Right cardiac atrium (tissue), 5 donors: ENCODE measurements at regions not wholly inside any gene's neighbourhood (a gene's known extent, or its start where the extent isn't known, plus 50 kb on each side); places are given as distances from the start of the nearest gene placed in this dataset.

Experiments
- ATAC-seq, 2 donors: fragments of 200-7000 bp; cut with Tn5 transposase; one replicate each; pipeline versions ENCODE4 v1.8.0 to v1.9.1; 2020; ENCODE audit warnings: moderate library complexity in 2 of 2, mild to moderate bottlenecking in 1 of 2
- DNase-seq, 3 donors: peaks; one replicate each; pipeline ENCODE4 v3.0.0-alpha.2; 2020
- H3K27ac ChIP-seq: one replicate; pipeline ENCODE4 v1.5.1; 2013; ENCODE audit warnings: mild to moderate bottlenecking, low read length, control low read depth, moderate library complexity
- H3K27me3 ChIP-seq: one replicate; pipeline ENCODE4 v1.6.1; 2013; ENCODE audit not compliant: control insufficient read depth, insufficient read depth
- H3K4me1 ChIP-seq: one replicate; pipeline ENCODE4 v1.6.1; 2013; ENCODE audit warnings: low read length; ENCODE audit not compliant: control insufficient read depth, insufficient read depth
- H3K4me3 ChIP-seq: one replicate; pipeline ENCODE4 v1.5.1; 2013; ENCODE audit warnings: low read length, control low read depth
- H3K9me3 ChIP-seq: one replicate; pipeline ENCODE4 v1.6.1; 2013; ENCODE audit warnings: low read length; ENCODE audit not compliant: control insufficient read depth
- WGBS: extraction: QIAGEN DNeasy Blood & Tissue Kit; methylation state at CpG from one replicate; pipeline ENCODE4 v1.1.7; 2013; 5-methylcytosine and 5-hydroxymethylcytosine counted together
- intact Hi-C, 4 donors: fragments of 100-400 bp; cut with DNase I; formaldehyde crosslinking; loops; one replicate each; pipeline versions ENCODE4 v1.11.0 to v1.14.0; 2022 to 2023
- donor health status: healthy with polysubstance abuse.
- donor health status: DM: no; HTN: yes; CAD: no.
- donor health status: DM: no; HTN: no; CAD: no.
- donor health status: DM: no; HTN: yes; CAD: no; lungs with severe emphysema.
- donor health status: DM: yes; HTN: yes; CAD: no.

DNA sequence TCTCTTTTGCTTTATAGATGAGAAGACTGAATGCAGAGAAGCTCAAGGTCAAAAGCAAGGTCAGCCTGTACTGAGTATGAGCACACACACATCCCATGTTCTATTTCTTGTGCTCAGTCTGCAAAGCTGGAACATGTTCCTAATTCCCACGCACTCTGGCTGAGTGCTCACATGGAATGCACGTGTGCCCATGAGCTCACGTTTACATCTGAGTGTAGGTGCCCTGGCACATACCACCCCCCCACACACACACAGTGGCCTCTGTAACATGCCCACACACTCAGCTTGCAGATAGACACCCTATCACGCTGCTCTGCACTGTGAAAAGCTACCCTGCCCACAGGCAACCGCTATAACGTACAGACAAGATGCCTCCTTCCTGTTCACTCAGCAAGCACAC is 700.1 kb downstream of the MED13L start:
- Histone ChIP-seq H3K27ac (no peak overlapping the region), H3K9me3 (no peaks in the 10 kb centered on the region)
- ATAC-seq, result no peak

DNA sequence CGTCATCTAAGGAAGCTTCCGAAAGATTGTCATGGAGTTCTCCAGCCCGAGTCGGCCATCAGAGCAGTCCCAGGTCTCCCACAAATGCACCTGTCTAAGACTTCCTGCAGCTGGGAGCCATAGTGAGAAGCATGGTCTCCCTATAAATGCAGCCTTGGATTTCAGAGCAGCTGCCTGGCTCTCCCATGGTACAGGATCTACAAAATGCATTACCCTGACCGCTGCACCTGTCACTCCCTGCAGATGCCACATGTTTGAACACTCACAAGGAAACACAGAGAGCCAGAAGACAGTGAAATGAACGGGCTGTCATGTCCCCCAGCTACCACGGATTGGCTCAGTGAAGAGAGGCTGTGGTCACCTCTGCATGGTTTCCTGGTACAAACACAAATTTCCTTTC is 702.7 kb downstream of the MED13L start:
- Histone ChIP-seq H3K27me3 (no peaks in the 10 kb centered on the region), H3K27ac (no peak overlapping the region), H3K4me1 (no peaks in the 10 kb centered on the region), H3K4me3 (no peak overlapping the region), H3K9me3 (no peaks in the 10 kb centered on the region)
- ATAC-seq, result no peak
- 60% methylated on average over 7 of the region's 7 CpGs for WGBS
- intact Hi-C loops, result no loop called here
- DNase-seq, result no peak

More for the DNA sequence above, 700.1 kb downstream of the MED13L start:
- WGBS, result 80% methylated on average over 6 of the region's 6 CpGs
- intact Hi-C loops, result no loop called here
- Histone ChIP-seq H3K4me3 (no peak overlapping the region), H3K4me1 (no peaks in the 10 kb centered on the region), H3K27me3 (no peaks in the 10 kb centered on the region)
- DNase-seq, result no peak

DNA sequence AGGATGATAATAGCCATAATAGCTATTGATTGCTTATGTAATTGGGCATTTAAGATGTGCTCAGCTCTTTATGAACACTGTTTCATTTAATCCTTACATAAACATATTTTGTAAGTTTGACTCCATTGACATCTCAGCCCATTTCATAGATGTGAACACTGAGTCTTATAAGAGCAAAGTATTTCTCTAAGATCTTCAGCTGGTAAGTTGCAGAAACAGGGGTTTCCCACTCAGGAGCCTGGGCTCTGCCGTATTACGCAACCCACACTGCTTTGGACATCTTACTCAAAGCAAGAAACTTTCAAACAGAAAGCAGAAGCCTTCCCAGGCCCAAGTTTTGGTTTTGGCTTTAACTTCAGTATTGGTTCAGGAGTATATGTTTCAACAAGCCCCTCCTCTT is 705.1 kb downstream of the MED13L start:
- ATAC-seq, result no peak
- intact Hi-C loops, result no loop called here

DNA sequence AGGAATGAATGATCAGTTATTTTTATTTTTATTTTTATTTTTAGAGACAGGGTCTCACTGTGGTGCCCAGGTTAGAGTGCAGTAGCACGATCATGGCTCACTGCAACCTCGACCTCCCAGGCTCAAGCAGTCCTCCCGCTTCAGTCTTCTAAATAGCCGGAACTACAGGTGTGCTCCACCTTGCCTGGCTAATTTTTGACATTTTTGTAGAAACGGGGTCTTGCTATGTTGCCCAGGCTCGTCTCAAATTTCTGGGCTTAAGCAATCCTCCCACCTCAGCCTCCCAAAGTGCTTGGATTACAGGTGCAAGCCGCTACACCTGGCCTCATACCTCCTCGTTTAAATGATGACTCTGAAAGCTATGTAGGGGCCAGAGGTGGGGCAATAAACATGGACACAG is 706.0 kb downstream of the MED13L start:
- Histone ChIP-seq H3K27me3 (no peaks in the 10 kb centered on the region), H3K9me3 (no peaks in the 10 kb centered on the region), H3K4me3 (no peak overlapping the region), H3K27ac (no peak overlapping the region), H3K4me1 (no peaks in the 10 kb centered on the region)
- WGBS, result 95% methylated on average over 8 of the region's 8 CpGs
- intact Hi-C loops, result no loop called here
- ATAC-seq (no peak), DNase-seq (no peak)

More for the DNA sequence above, 705.1 kb downstream of the MED13L start:
- H3K9me3 ChIP-seq, result no peaks in the 10 kb centered on the region
- H3K4me3 ChIP-seq, result no peak overlapping the region
- DNase-seq, result no peak
- no peaks in the 10 kb centered on the region for H3K27me3 ChIP-seq
- H3K4me1 ChIP-seq, result no peaks in the 10 kb centered on the region
- 94% methylated on average over 2 of the region's 2 CpGs for WGBS
- H3K27ac ChIP-seq, result no peak overlapping the region

- intact Hi-C loops, result no loop called here
- WGBS, result 98% methylated on average over 2 of the region's 2 CpGs
These were observed 706.5 kb downstream of the MED13L start for GRCh38 chr12:115571027-115571426.

GRCh38 chr12:115570069-115570777 is 707.3 kb downstream of the MED13L start:
- intact Hi-C loops, result no loop called here
- Histone ChIP-seq H3K27ac (no peak overlapping the region), H3K4me3 (no peak overlapping the region), H3K9me3 (no peaks in the 10 kb centered on the region), H3K27me3 (no peaks in the 10 kb centered on the region), H3K4me1 (no peaks in the 10 kb centered on the region)
- ATAC-seq (no peak), DNase-seq (no peak)
- 81% methylated on average over 27 of the region's 27 CpGs for WGBS

More at GRCh38 chr12:115571027-115571426, 706.5 kb downstream of the MED13L start:
- Histone ChIP-seq H3K27ac (no peak overlapping the region), H3K27me3 (no peaks in the 10 kb centered on the region), H3K9me3 (no peaks in the 10 kb centered on the region), H3K4me3 (no peak overlapping the region), H3K4me1 (no peaks in the 10 kb centered on the region)
- no peak for ATAC-seq
- no peak for DNase-seq

DNA sequence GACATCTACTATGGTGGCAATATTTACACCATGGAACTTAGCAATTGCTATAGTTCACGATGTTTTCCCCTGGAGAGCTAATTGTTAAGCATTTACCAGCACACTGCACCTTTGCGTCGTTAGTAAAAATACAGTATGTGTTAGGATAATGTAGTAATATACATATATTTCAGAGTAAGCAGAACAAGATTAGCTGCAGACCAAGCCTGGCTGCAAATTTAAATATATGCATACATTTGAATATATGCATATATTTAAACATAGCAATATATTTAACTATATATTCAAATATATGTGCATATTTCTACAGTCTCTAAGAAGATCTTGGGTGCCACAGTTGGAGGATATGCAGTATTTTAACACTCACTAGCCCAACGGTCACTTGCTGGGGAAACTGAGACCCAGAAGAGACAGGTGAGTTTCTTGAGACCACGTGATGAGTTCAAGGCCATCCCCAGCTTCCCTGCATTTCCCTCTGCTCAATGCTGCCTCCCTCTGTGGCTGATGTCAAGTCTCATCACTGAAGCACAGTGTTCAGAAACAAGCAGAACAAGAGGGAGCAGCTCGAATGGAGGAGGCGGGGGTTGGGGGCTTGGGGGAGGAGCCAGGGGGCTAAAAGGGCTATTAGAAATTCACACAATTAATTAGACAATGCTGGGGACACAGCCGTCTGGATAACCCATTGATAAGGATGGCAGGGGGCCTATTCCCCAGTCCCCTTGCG is 708.0 kb downstream of the MED13L start:
- ATAC-seq (no peak), DNase-seq (no peak)
- no peak overlapping the region for H3K27ac ChIP-seq
- H3K4me1 ChIP-seq, result no peaks in the 10 kb centered on the region
- intact Hi-C loops, result no loop called here
- no peak overlapping the region for H3K4me3 ChIP-seq
- WGBS, result 70% methylated on average over 9 of the region's 9 CpGs
- H3K9me3 ChIP-seq, result no peaks in the 10 kb centered on the region
- no peaks in the 10 kb centered on the region for H3K27me3 ChIP-seq

- no peaks in the 10 kb centered on the region for H3K9me3 ChIP-seq
- intact Hi-C loops, result no loop called here
- no peaks in the 10 kb centered on the region for H3K27me3 ChIP-seq
- H3K4me1 ChIP-seq, result peaks cover 1% of the 10 kb centered on the region
- no peak overlapping the region for H3K27ac ChIP-seq
- no peak for DNase-seq
- 62% methylated on average over 5 of the region's 5 CpGs for WGBS
- ATAC-seq, result no peak
- H3K4me3 ChIP-seq, result no peak overlapping the region
These were observed 719.2 kb downstream of the MED13L start for GRCh38 chr12:115558281-115558680.

DNA sequence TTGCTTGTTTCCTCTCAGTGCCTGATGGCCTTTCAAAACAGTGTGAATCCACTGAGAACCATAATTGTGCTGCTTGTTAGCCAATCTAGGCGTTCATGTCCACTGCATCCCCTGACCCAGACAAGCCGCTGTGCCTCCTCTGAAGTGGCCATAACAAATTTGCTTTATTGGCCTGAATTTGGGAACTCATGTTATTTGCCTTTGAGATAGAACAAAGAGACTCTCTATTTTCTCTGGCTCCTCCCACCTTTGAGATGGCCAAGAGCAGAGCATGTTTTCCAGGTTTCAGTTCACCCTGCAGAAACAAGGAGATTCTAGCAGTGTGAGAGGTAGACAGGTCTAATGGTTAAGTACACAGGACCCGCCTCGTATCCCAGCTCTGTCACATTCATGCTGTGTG is 723.9 kb downstream of the MED13L start:
- Histone ChIP-seq H3K27me3 (no peaks in the 10 kb centered on the region), H3K4me1 (no peaks in the 10 kb centered on the region), H3K4me3 (no peak overlapping the region), H3K27ac (no peak overlapping the region), H3K9me3 (no peaks in the 10 kb centered on the region)
- WGBS, result 86% methylated on average over 4 of the region's 4 CpGs
- intact Hi-C loops, result no loop called here
- ATAC-seq (no peak), DNase-seq (no peak)

DNA sequence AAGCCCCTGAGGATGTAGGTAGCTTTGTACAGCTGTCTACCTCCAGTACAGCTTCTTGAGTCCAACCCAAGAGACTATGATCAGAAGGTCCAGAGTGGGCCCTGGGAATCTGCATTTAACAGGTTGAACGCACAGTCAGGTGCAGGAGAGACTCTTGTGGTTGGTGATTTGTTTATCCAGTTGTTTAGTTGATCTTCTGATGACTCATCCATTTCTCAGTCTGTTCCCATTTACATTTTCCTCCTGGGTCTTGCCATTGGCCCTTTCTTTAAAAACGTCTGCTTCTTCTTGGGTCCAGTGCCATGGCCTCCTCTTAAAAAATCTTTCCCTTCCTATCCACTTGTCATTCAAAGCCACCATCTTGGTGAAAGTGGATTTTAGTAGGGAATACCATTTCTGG is 734.2 kb downstream of the MED13L start:
- Histone ChIP-seq H3K4me3 (no peak overlapping the region), H3K27ac (no peak overlapping the region), H3K4me1 (no peaks in the 10 kb centered on the region), H3K9me3 (no peaks in the 10 kb centered on the region), H3K27me3 (peaks cover 2% of the 10 kb centered on the region)
- WGBS, result 80% methylated on average over 2 of the region's 2 CpGs
- ATAC-seq (no peak), DNase-seq (no peak)
- intact Hi-C loops, result no loop called here

- intact Hi-C loops, result no loop called here
- Histone ChIP-seq H3K9me3 (peaks cover 1% of the 10 kb centered on the region), H3K27ac (no peak overlapping the region), H3K4me3 (no peak overlapping the region), H3K4me1 (no peaks in the 10 kb centered on the region), H3K27me3 (peaks cover 2% of the 10 kb centered on the region)
- WGBS, result 86% methylated on average over 7 of the region's 7 CpGs
- no peak for ATAC-seq
- no peak for DNase-seq
These were observed 734.8 kb downstream of the MED13L start for GRCh38 chr12:115542656-115543055.
